Karpas-422 (cell line): ENCODE measurements at regions not wholly inside any gene's neighbourhood (a gene's known extent, or its start where the extent isn't known, plus 50 kb on each side); places are given as distances from the start of the nearest gene placed in this dataset.

Experiments
- DNase-seq: peaks from one replicate; pipeline ENCODE4 v3.0.0-alpha.2; 2015
- H2AFZ ChIP-seq: fragments of 200-600 bp; sonication (generic); 2 replicates; pipeline ENCODE4 v1.6.1; 2014; ENCODE audit warnings: antibody characterized with exemption, low read length, mixed read lengths
- H3K27ac ChIP-seq: fragments of 200-600 bp; sonication (generic); 2 replicates; pipeline ENCODE4 v1.5.1; 2014; ENCODE audit warnings: mild to moderate bottlenecking, low read length, moderate library complexity
- H3K27me3 ChIP-seq: fragments of 200-600 bp; sonication (generic); 2 replicates; pipeline ENCODE4 v1.6.1; 2014; ENCODE audit warnings: low read length, mixed read lengths
- H3K36me3 ChIP-seq: fragments of 200-600 bp; sonication (generic); 2 replicates; pipeline ENCODE4 v1.6.1; 2014; ENCODE audit warnings: low read length, mixed read lengths; ENCODE audit not compliant: insufficient read depth
- H3K4me1 ChIP-seq: fragments of 200-600 bp; sonication (generic); 2 replicates; pipeline ENCODE4 v1.6.1; 2014; ENCODE audit warnings: mild to moderate bottlenecking, low read length, mixed read lengths
- H3K4me2 ChIP-seq: fragments of 200-600 bp; sonication (generic); 2 replicates; pipeline ENCODE4 v1.6.1; 2014; ENCODE audit warnings: low read length, low read depth, mild to moderate bottlenecking; ENCODE audit not compliant: poor library complexity, severe bottlenecking
- H3K4me3 ChIP-seq: fragments of 200-600 bp; sonication (generic); 2 replicates; pipeline ENCODE4 v1.5.1; 2014; ENCODE audit warnings: mild to moderate bottlenecking, antibody characterized with exemption, low read length, mixed read lengths
- H3K79me2 ChIP-seq: fragments of 200-600 bp; sonication (generic); 2 replicates; pipeline ENCODE4 v1.6.1; 2014; ENCODE audit warnings: mild to moderate bottlenecking, low read length, mixed read lengths
- H3K9ac ChIP-seq: fragments of 200-600 bp; sonication (generic); 2 replicates; pipeline ENCODE4 v1.6.0; 2014; ENCODE audit warnings: low read length
- H3K9me2 ChIP-seq: fragments of 200-600 bp; sonication (generic), shearing (Covaris generic); replicated peaks from 2 replicates; pipeline ENCODE4 v1.6.0; 2014; ENCODE audit warnings: mild to moderate bottlenecking, low read length, moderate library complexity; ENCODE audit not compliant: insufficient read depth
- H3K9me3 ChIP-seq: fragments of 300-700, 200-600 bp; sonication (generic); 2 replicates; pipeline ENCODE4 v1.6.1; 2014; ENCODE audit warnings: low read length, mixed read lengths
- H4K20me1 ChIP-seq: fragments of 200-600 bp; sonication (generic); 2 replicates; pipeline ENCODE4 v1.6.1; 2014; ENCODE audit warnings: mild to moderate bottlenecking, antibody characterized with exemption, low read length, low read depth; ENCODE audit not compliant: insufficient read depth

DNA sequence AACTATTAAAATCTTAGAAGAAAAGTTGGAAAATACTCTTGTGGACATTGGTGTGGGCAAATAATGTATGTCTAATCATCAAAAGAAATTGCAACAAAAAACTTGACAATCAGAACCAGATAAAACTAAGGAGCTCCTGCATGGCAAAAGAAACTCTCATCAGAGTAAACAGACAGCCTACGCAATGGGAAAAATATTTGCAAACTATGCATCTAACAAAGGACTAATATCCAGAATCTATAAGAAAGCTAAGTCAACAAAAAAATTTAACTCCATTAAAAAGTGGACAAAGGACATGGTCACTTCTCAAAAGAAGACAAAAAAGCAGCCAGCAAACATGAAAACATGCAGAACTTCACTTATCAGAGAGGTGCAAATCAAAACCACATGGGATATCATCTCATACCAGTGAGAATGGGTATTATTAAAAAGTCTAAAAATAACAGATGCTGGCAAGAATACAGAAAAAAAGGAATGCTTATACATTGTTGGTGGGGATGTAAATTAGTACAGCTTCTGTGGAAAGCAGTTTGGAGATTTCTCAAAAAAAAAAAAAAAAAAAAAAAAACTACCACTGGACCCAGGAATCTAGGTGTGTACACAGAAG lies 99.7 kb upstream of the TOP3B start:
- Histone ChIP-seq H3K27ac (no peak overlapping the region), H3K36me3 (no peaks in the 10 kb centered on the region), H3K9me3 (no peaks in the 10 kb centered on the region), H2AFZ (no peak overlapping the region), H3K4me3 (no peak overlapping the region), H3K9ac (no peak overlapping the region), H3K4me2 (no peak overlapping the region), H4K20me1 (no peaks in the 10 kb centered on the region), H3K79me2 (no peaks in the 10 kb centered on the region), H3K9me2 (no peaks in the 10 kb centered on the region), H3K27me3 (no peaks in the 10 kb centered on the region), H3K4me1 (no peaks in the 10 kb centered on the region)
- DNase-seq, result no peak

DNA sequence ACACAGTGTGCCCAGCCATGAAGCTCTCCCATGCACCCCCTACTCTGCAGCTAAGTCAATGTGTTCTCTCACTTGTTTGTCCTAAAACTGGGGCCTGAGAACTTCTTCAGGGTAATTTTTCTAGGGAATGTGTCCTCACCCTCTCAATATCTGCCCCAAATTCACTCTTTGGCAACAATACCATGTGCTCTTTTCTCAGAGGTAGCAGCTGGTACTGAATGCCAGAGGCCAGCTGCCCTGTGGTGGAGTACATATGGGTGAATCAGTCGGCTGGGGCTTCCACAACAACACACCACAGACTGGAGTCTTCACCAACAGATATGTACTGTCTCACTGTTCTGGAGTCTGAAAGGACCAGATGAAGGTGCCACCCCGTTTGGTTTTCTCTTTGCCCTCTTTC lies 97.7 kb upstream of the TOP3B start:
- H2AFZ ChIP-seq, result no peak overlapping the region
- no peaks in the 10 kb centered on the region for H4K20me1 ChIP-seq
- H3K79me2 ChIP-seq, result no peaks in the 10 kb centered on the region
- no peak overlapping the region for H3K4me3 ChIP-seq
- no peaks in the 10 kb centered on the region for H3K9me3 ChIP-seq
- no peaks in the 10 kb centered on the region for H3K9me2 ChIP-seq
- H3K27ac ChIP-seq, result no peak overlapping the region
- no peak overlapping the region for H3K4me2 ChIP-seq
- H3K36me3 ChIP-seq, result no peaks in the 10 kb centered on the region
- H3K27me3 ChIP-seq, result no peaks in the 10 kb centered on the region
- no peak for DNase-seq
- H3K9ac ChIP-seq, result no peak overlapping the region
- no peaks in the 10 kb centered on the region for H3K4me1 ChIP-seq

DNA sequence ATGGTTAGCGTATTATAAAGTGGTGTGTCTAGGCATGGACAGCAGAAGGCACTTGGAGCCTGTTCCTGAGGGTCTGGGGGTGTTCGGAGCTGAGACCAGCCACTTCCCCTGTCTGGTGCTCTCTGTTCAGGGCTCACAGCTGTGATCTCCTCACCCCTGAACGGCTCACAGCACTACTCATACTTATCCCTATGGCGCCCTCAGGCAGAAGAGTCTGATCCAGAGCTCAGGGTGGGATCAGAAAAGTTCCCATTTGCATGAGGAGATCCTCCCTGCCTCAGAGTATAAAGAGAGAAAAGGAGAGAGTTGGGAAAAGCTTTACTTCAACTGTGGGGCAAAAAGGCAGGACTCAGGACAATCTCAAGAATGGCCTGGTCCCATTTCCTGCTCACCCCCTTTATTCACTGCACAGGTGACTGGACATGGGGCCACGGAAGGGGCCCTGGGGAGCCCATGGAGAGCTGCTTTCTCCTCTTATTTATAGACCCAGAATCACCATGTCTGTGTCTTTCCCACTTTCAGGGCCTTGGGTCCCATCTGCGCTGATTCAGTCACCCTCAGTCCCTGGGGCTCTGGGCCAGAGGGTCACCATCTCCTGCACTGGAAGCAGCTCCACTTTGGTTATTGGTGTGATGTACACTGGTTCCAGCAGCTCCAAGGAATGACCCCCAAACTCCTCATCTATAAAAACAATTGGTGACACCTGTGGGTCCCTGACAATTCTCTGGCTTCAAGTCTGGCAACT lies 97.0 kb upstream of the TOP3B start:
- H3K4me1 ChIP-seq, result no peaks in the 10 kb centered on the region
- H2AFZ ChIP-seq, result no peak overlapping the region
- DNase-seq, result no peak

DNA sequence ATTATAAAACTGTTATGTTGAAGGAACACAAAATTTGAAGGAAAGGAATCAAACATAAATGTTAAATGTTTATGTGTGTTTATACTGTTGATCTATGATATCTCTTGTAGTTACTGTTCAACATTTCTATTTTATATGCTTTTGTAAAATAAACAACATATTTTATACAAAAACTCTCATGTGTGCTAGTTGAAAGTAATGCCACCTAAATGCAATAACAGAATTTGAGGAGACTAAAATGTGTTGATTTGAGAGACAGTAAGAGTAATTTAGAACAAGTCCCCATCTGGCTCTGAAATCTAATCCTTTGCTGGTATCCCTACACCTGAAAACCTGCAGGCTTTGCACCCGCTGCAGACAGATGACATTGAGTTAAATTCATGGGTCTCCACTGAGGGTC lies 95.7 kb upstream of the TOP3B start:
- H2AFZ ChIP-seq, result no peak overlapping the region
- H3K4me1 ChIP-seq, result no peaks in the 10 kb centered on the region
- no peak overlapping the region for H3K27ac ChIP-seq
- no peaks in the 10 kb centered on the region for H4K20me1 ChIP-seq
- H3K27me3 ChIP-seq, result no peaks in the 10 kb centered on the region
- H3K4me2 ChIP-seq, result no peak overlapping the region
- no peaks in the 10 kb centered on the region for H3K9me3 ChIP-seq
- no peaks in the 10 kb centered on the region for H3K79me2 ChIP-seq
- DNase-seq, result no peak
- no peak overlapping the region for H3K9ac ChIP-seq
- no peaks in the 10 kb centered on the region for H3K9me2 ChIP-seq
- H3K4me3 ChIP-seq, result no peak overlapping the region
- no peaks in the 10 kb centered on the region for H3K36me3 ChIP-seq

More for the DNA sequence above, 97.0 kb upstream of the TOP3B start:
- no peaks in the 10 kb centered on the region for H3K9me2 ChIP-seq
- H3K27ac ChIP-seq, result no peak overlapping the region
- no peak overlapping the region for H3K4me2 ChIP-seq
- no peak overlapping the region for H3K4me3 ChIP-seq
- H3K9ac ChIP-seq, result no peak overlapping the region
- H4K20me1 ChIP-seq, result no peaks in the 10 kb centered on the region
- no peaks in the 10 kb centered on the region for H3K9me3 ChIP-seq
- H3K79me2 ChIP-seq, result no peaks in the 10 kb centered on the region
- H3K27me3 ChIP-seq, result no peaks in the 10 kb centered on the region
- no peaks in the 10 kb centered on the region for H3K36me3 ChIP-seq

DNA sequence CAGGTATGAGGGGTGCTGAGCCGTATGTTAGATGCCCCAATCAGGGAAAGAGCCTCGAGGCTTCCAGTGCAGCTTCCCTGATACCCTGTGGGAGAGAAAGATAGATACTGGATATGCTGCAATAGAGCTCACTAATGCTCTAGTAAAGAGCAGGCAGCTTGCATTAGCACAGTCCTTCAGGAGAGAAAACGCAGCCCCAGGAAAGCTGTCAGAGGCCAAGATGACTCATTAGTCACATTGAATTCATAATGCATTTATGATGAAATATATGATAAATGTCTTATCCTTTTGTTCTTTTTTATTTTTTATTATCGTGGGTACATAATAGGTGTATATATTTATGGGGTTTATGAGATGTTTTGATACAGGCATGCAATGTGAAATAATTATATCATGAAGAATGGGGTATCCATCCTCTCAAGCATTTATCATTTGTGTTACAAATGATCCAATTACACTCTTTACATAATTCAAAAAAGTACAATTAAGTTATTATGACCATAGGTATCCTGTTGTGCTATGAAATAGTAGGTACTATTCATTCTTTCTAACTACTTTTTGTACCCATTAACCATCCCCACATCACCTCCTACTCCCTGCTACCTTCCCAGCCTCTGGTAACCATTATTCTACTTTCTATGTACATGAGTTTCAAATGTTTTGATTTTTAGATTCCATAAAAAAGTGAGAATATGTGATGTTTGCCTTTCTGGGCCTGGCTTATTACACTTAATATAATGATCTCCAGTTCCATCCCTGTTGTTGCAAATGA lies 94.5 kb upstream of the TOP3B start:
- Histone ChIP-seq H2AFZ (no peak overlapping the region), H3K27ac (no peak overlapping the region), H3K27me3 (no peaks in the 10 kb centered on the region), H3K9me2 (no peaks in the 10 kb centered on the region), H3K4me1 (no peaks in the 10 kb centered on the region), H4K20me1 (no peaks in the 10 kb centered on the region), H3K9ac (no peak overlapping the region), H3K4me3 (no peak overlapping the region), H3K79me2 (no peaks in the 10 kb centered on the region), H3K36me3 (no peaks in the 10 kb centered on the region), H3K4me2 (no peak overlapping the region), H3K9me3 (no peaks in the 10 kb centered on the region)
- DNase-seq, result no peak

DNA sequence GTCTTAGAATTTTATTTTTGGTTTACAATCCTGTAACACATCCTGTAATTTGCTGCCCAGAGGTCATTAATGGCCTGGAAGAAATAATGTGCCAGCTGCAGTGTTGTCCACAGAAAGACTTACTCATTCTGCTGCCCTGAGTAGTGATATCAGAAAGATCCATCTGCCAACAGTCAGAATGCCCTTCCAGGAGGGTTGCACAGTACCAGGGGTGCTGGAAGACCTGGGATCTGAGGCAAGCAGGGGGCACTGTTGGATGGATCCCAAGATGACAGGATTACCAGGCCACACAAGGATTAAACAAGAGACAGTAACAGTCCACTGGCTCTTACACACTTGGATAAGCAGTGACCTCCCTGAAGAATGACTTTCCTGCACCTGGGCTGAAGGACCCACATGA lies 93.8 kb upstream of the TOP3B start:
- Histone ChIP-seq H4K20me1 (no peaks in the 10 kb centered on the region), H3K9me3 (no peaks in the 10 kb centered on the region), H3K4me1 (no peaks in the 10 kb centered on the region), H3K36me3 (no peaks in the 10 kb centered on the region), H3K4me2 (no peak overlapping the region), H3K79me2 (no peaks in the 10 kb centered on the region), H3K9me2 (no peaks in the 10 kb centered on the region), H3K9ac (no peak overlapping the region), H3K4me3 (no peak overlapping the region), H3K27ac (no peak overlapping the region), H2AFZ (no peak overlapping the region), H3K27me3 (no peaks in the 10 kb centered on the region)
- DNase-seq, result no peak

DNA sequence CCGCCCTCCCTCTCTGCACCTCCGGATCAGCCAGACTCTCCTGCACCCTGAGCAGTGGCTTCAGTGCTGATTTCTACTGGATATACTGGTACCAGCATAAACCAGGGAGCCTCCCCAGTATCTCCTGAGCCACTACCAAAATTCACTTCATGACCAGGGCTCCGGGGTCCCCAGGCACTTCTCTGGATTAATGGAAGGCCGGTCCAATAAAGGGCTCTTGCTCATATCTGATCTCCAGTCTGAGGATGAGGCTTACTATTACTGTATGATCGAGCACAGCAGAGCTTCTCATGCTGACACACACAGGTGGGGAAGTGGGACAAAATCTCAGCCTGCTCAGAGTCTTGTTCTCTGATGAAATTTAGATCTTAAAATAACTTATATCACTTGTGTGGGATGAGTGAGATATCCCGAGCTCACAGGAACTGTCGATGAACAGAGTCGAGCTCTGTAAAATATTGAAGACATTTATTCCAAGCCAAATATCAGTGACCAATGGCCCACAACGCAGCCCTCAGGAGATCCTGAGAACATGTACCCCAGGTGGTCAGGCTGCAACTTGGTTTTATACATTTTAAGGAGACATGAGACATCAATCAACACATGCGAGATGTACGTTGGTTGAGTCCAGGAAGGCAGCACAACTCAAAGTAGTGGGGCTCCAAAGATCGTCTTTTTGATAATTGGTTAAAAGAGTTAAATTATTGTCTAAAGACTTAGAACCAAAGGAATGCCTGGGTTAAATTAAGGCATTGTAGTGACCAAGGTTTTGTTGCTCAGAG lies 93.0 kb upstream of the TOP3B start:
- Histone ChIP-seq H4K20me1 (no peaks in the 10 kb centered on the region), H3K27ac (no peak overlapping the region), H3K9me2 (no peaks in the 10 kb centered on the region), H3K9ac (no peak overlapping the region), H3K79me2 (no peaks in the 10 kb centered on the region), H3K27me3 (no peaks in the 10 kb centered on the region), H2AFZ (no peak overlapping the region), H3K9me3 (no peaks in the 10 kb centered on the region), H3K4me3 (no peak overlapping the region), H3K4me1 (no peaks in the 10 kb centered on the region), H3K36me3 (no peaks in the 10 kb centered on the region), H3K4me2 (no peak overlapping the region)
- no peak for DNase-seq
